Lower lobe of right lung (tissue), 2 donors: ENCODE measurements at regions not wholly inside any gene's neighbourhood (a gene's known extent, or its start where the extent isn't known, plus 50 kb on each side); places are given as distances from the start of the nearest gene placed in this dataset.

Source experiments
- ATAC-seq, 2 donors: fragments of 200-7000 bp; cut with Tn5 transposase; one replicate each; pipeline ENCODE4 v1.9.1; 2020 to 2022; ENCODE audit warnings: mild to moderate bottlenecking in 2 of 2, moderate library complexity in 2 of 2
- DNase-seq: peaks from one replicate; pipeline ENCODE4 v3.0.0-alpha.2; 2020
- H3K27ac ChIP-seq: fragments of 200-600 bp; one replicate; pipeline ENCODE4 v1.8.0; 2022
- H3K27me3 ChIP-seq: fragments of 200-600 bp; one replicate; pipeline ENCODE4 v1.8.0; 2022; ENCODE audit warnings: low read depth
- H3K36me3 ChIP-seq: fragments of 200-600 bp; one replicate; pipeline ENCODE4 v1.8.0; 2022; ENCODE audit warnings: mild to moderate bottlenecking
- H3K4me1 ChIP-seq: fragments of 200-600 bp; one replicate; pipeline ENCODE4 v1.8.0; 2022
- H3K4me3 ChIP-seq: fragments of 200-600 bp; one replicate; pipeline ENCODE4 v1.8.0; 2022; ENCODE audit warnings: mild to moderate bottlenecking
- H3K9me3 ChIP-seq: fragments of 200-600 bp; one replicate; pipeline ENCODE4 v1.8.0; 2022
- CTCF ChIP-seq: fragments of 200-600 bp; IDR thresholded peaks from one replicate; pipeline ENCODE4 v1.8.0; 2022; ENCODE audit warnings: antibody characterized with exemption, mild to moderate bottlenecking
- intact Hi-C: fragments of 100-400 bp; cut with DNase I; formaldehyde crosslinking; loops from one replicate; pipeline ENCODE4 v1.11.0; 2022
- donor health status: DM: no; HTN: yes; CAD: no; lungs with severe emphysema.

- no peak overlapping the region for H3K4me3 ChIP-seq
- H3K27ac ChIP-seq, result no peak overlapping the region
- no peaks in the 10 kb centered on the region for H3K4me1 ChIP-seq
- intact Hi-C loops, result no loop called here
- H3K9me3 ChIP-seq, result no peaks in the 10 kb centered on the region
- DNase-seq (no peak), ATAC-seq (no peak)
- no peaks in the 10 kb centered on the region for H3K36me3 ChIP-seq
- no peaks in the 10 kb centered on the region for H3K27me3 ChIP-seq
- no peak for TF ChIP-seq CTCF
Measured at GRCh38 chr16:51402785-51403184, 251.7 kb upstream of the SALL1 start.

- Histone ChIP-seq H3K27me3 (no peaks in the 10 kb centered on the region), H3K36me3 (no peaks in the 10 kb centered on the region), H3K4me1 (no peaks in the 10 kb centered on the region), H3K9me3 (no peaks in the 10 kb centered on the region), H3K4me3 (no peak overlapping the region), H3K27ac (no peak overlapping the region)
- no peak for DNase-seq
- intact Hi-C loops, result no loop called here
- no peak for TF ChIP-seq CTCF
- no peak for ATAC-seq
Measured at GRCh38 chr16:51402298-51402697, 251.2 kb upstream of the SALL1 start.

GRCh38 chr16:51401673-51402072, 250.6 kb upstream of the SALL1 start:
- Histone ChIP-seq H3K4me1 (no peaks in the 10 kb centered on the region), H3K27ac (no peak overlapping the region), H3K9me3 (no peaks in the 10 kb centered on the region), H3K4me3 (no peak overlapping the region), H3K36me3 (no peaks in the 10 kb centered on the region), H3K27me3 (no peaks in the 10 kb centered on the region)
- ATAC-seq (no peak), DNase-seq (no peak)
- intact Hi-C loops, result no loop called here
- TF ChIP-seq CTCF, result no peak

- no peak for DNase-seq
- no peak for TF ChIP-seq CTCF
- Histone ChIP-seq H3K9me3 (no peaks in the 10 kb centered on the region), H3K4me3 (no peak overlapping the region), H3K4me1 (no peaks in the 10 kb centered on the region), H3K27ac (no peak overlapping the region), H3K36me3 (no peaks in the 10 kb centered on the region), H3K27me3 (no peaks in the 10 kb centered on the region)
- ATAC-seq, result no peak
- intact Hi-C loops, result no loop called here
Measured at GRCh38 chr16:51399908-51400670, 249.0 kb upstream of the SALL1 start.

- Histone ChIP-seq H3K9me3 (peaks cover 6% of the 10 kb centered on the region), H3K4me1 (no peaks in the 10 kb centered on the region), H3K27me3 (no peaks in the 10 kb centered on the region), H3K4me3 (no peak overlapping the region), H3K27ac (no peak overlapping the region), H3K36me3 (no peaks in the 10 kb centered on the region)
- no peak for TF ChIP-seq CTCF
- DNase-seq (no peak), ATAC-seq (no peak)
- intact Hi-C loops, result no loop called here
Measured at GRCh38 chr16:51394421-51394820, 243.4 kb upstream of the SALL1 start.
